ENCODE measurements at regions not wholly inside any gene's neighbourhood (a gene's known extent, or its start where the extent isn't known, plus 50 kb on each side); places are given as distances from the start of the nearest gene placed in this dataset.
"Not testable (repeated sequence)": the region's sequence is repeated elsewhere in the genome, so short reads cannot be mapped to it uniquely, and the experiment has no call there.

GRCh38 chr10:36007369-36007768, 365.3 kb upstream of the FZD8 start:
- Histone ChIP-seq H3K36me3 (ENCODE audit: insufficient read depth, insufficient read length, low read length) (no peaks in the 10 kb centered on the region), H3K4me3 (ENCODE audit: insufficient read length, low read depth) (no peak overlapping the region), H3K27me3 (ENCODE audit: insufficient read depth, insufficient read length) (no peaks in the 10 kb centered on the region), H3K9me3 (ENCODE audit: insufficient read depth, low read length) (no peaks in the 10 kb centered on the region), H3K4me1 (ENCODE audit: insufficient read depth, insufficient read length) (no peaks in the 10 kb centered on the region), H3K9ac (ENCODE audit: insufficient read length, low read depth) (no peak overlapping the region)
- TF ChIP-seq YY1 (IDR thresholded peaks at IDR 0.05; ENCODE audit: insufficient read depth, insufficient read length) (no peak), ZNF274 (IDR thresholded peaks at IDR 0.05; ENCODE audit: low read depth, low read length) (no peak), SUZ12 (IDR thresholded peaks at IDR 0.05; ENCODE audit: extremely low read depth, insufficient read depth, insufficient read length) (no peak)
- no peak for DNase-seq (ENCODE audit: low read depth, low spot score)

GRCh38 chr10:36003688-36004087, 361.6 kb upstream of the FZD8 start:
- TF ChIP-seq ZNF274 (IDR thresholded peaks at IDR 0.05; ENCODE audit: low read depth, low read length) (no peak), SUZ12 (IDR thresholded peaks at IDR 0.05; ENCODE audit: extremely low read depth, insufficient read depth, insufficient read length) (no peak), YY1 (IDR thresholded peaks at IDR 0.05; ENCODE audit: insufficient read depth, insufficient read length) (no peak)
- DNase-seq (ENCODE audit: low read depth, low spot score) = no peak
- Histone ChIP-seq H3K9me3 (ENCODE audit: insufficient read depth, low read length) (no peaks in the 10 kb centered on the region), H3K27me3 (ENCODE audit: insufficient read depth, insufficient read length) (no peaks in the 10 kb centered on the region), H3K36me3 (ENCODE audit: insufficient read depth, insufficient read length, low read length) (no peaks in the 10 kb centered on the region), H3K4me3 (ENCODE audit: insufficient read length, low read depth) (no peak overlapping the region), H3K9ac (ENCODE audit: insufficient read length, low read depth) (no peak overlapping the region), H3K4me1 (ENCODE audit: insufficient read depth, insufficient read length) (no peaks in the 10 kb centered on the region)

- TF ChIP-seq SUZ12 (IDR thresholded peaks at IDR 0.05; ENCODE audit: extremely low read depth, insufficient read depth, insufficient read length) = no peak
- no peak for TF ChIP-seq YY1 (IDR thresholded peaks at IDR 0.05; ENCODE audit: insufficient read depth, insufficient read length)
- TF ChIP-seq ZNF274 (IDR thresholded peaks at IDR 0.05; ENCODE audit: low read depth, low read length) = no peak
- Histone ChIP-seq H3K9ac (ENCODE audit: insufficient read length, low read depth) (no peak overlapping the region), H3K4me1 (ENCODE audit: insufficient read depth, insufficient read length) (no peaks in the 10 kb centered on the region), H3K9me3 (ENCODE audit: insufficient read depth, low read length) (no peaks in the 10 kb centered on the region), H3K27me3 (ENCODE audit: insufficient read depth, insufficient read length) (no peaks in the 10 kb centered on the region), H3K4me3 (ENCODE audit: insufficient read length, low read depth) (no peak overlapping the region), H3K36me3 (ENCODE audit: insufficient read depth, insufficient read length, low read length) (no peaks in the 10 kb centered on the region)
- DNase-seq (ENCODE audit: low read depth, low spot score) = no peak
These were observed 361.0 kb upstream of the FZD8 start for GRCh38 chr10:36003031-36003600.

GRCh38 chr10:36002445-36002844, 360.3 kb upstream of the FZD8 start:
- H3K9ac ChIP-seq (ENCODE audit: insufficient read length, low read depth) = no peak overlapping the region
- TF ChIP-seq ZNF274 (IDR thresholded peaks at IDR 0.05; ENCODE audit: low read depth, low read length) (no peak), SUZ12 (IDR thresholded peaks at IDR 0.05; ENCODE audit: extremely low read depth, insufficient read depth, insufficient read length) (no peak), YY1 (IDR thresholded peaks at IDR 0.05; ENCODE audit: insufficient read depth, insufficient read length) (no peak)
- H3K4me3 ChIP-seq (ENCODE audit: insufficient read length, low read depth) = no peak overlapping the region
- H3K4me1 ChIP-seq (ENCODE audit: insufficient read depth, insufficient read length) = no peaks in the 10 kb centered on the region
- H3K27me3 ChIP-seq (ENCODE audit: insufficient read depth, insufficient read length) = no peaks in the 10 kb centered on the region
- H3K9me3 ChIP-seq (ENCODE audit: insufficient read depth, low read length) = no peaks in the 10 kb centered on the region
- no peak for DNase-seq (ENCODE audit: low read depth, low spot score)
- no peaks in the 10 kb centered on the region for H3K36me3 ChIP-seq (ENCODE audit: insufficient read depth, insufficient read length, low read length)

- not testable (repeated sequence) for DNase-seq (ENCODE audit: low read depth, low spot score); H3K4me1 ChIP-seq (ENCODE audit: insufficient read depth, insufficient read length); H3K9me3 ChIP-seq (ENCODE audit: insufficient read depth, low read length); H3K9ac ChIP-seq (ENCODE audit: insufficient read length, low read depth); H3K36me3 ChIP-seq (ENCODE audit: insufficient read depth, insufficient read length, low read length); H3K27me3 ChIP-seq (ENCODE audit: insufficient read depth, insufficient read length); H3K4me3 ChIP-seq (ENCODE audit: insufficient read length, low read depth)
These were observed 358.7 kb upstream of the FZD8 start for GRCh38 chr10:36000754-36001153.

GRCh38 chr10:35998026-35998425, 355.9 kb upstream of the FZD8 start:
- no peaks in the 10 kb centered on the region for H3K9me3 ChIP-seq (ENCODE audit: insufficient read depth, low read length)
- no peaks in the 10 kb centered on the region for H3K27me3 ChIP-seq (ENCODE audit: insufficient read depth, insufficient read length)
- no peak for DNase-seq (ENCODE audit: low read depth, low spot score)
- H3K4me3 ChIP-seq (ENCODE audit: insufficient read length, low read depth) = no peak overlapping the region
- TF ChIP-seq SUZ12 (IDR thresholded peaks at IDR 0.05; ENCODE audit: extremely low read depth, insufficient read depth, insufficient read length) (no peak), ZNF274 (IDR thresholded peaks at IDR 0.05; ENCODE audit: low read depth, low read length) (no peak), YY1 (IDR thresholded peaks at IDR 0.05; ENCODE audit: insufficient read depth, insufficient read length) (no peak)
- H3K4me1 ChIP-seq (ENCODE audit: insufficient read depth, insufficient read length) = no peaks in the 10 kb centered on the region
- H3K36me3 ChIP-seq (ENCODE audit: insufficient read depth, insufficient read length, low read length) = no peaks in the 10 kb centered on the region
- H3K9ac ChIP-seq (ENCODE audit: insufficient read length, low read depth) = no peak overlapping the region

- TF ChIP-seq ZNF274 (IDR thresholded peaks at IDR 0.05; ENCODE audit: low read depth, low read length) (no peak), SUZ12 (IDR thresholded peaks at IDR 0.05; ENCODE audit: extremely low read depth, insufficient read depth, insufficient read length) (no peak), YY1 (IDR thresholded peaks at IDR 0.05; ENCODE audit: insufficient read depth, insufficient read length) (no peak)
- H3K9me3 ChIP-seq (ENCODE audit: insufficient read depth, low read length) = no peaks in the 10 kb centered on the region
- no peak overlapping the region for H3K9ac ChIP-seq (ENCODE audit: insufficient read length, low read depth)
- H3K4me3 ChIP-seq (ENCODE audit: insufficient read length, low read depth) = no peak overlapping the region
- H3K4me1 ChIP-seq (ENCODE audit: insufficient read depth, insufficient read length) = no peaks in the 10 kb centered on the region
- no peaks in the 10 kb centered on the region for H3K36me3 ChIP-seq (ENCODE audit: insufficient read depth, insufficient read length, low read length)
- no peaks in the 10 kb centered on the region for H3K27me3 ChIP-seq (ENCODE audit: insufficient read depth, insufficient read length)
- DNase-seq (ENCODE audit: low read depth, low spot score) = no peak
These were observed 353.4 kb upstream of the FZD8 start for GRCh38 chr10:35995485-35995884.

All from NT2/D1 (cell line).